NB4 (cell line): ENCODE measurements at regions not wholly inside any gene's neighbourhood (a gene's known extent, or its start where the extent isn't known, plus 50 kb on each side); places are given as distances from the start of the nearest gene placed in this dataset.

Experiments
- DNase-seq: peaks from one replicate; pipeline ENCODE4 v3.0.0; 2010; ENCODE audit warnings: low read depth
- H3K4me3 ChIP-seq: one replicate; pipeline ENCODE4 v1.5.1; 2011; ENCODE audit warnings: mild to moderate bottlenecking, low read depth, low read length, moderate library complexity
- CTCF ChIP-seq: IDR thresholded peaks from one replicate; pipeline ENCODE4 v1.5.1; 2012; ENCODE audit warnings: low read depth, low read length
- MAX ChIP-seq: IDR thresholded peaks from 2 replicates; pipeline ENCODE4 v1.6.1; 2011; ENCODE audit warnings: low read depth, low read length
- MYC ChIP-seq: IDR thresholded peaks from 2 replicates; pipeline ENCODE4 v1.6.1; 2011; ENCODE audit warnings: low read depth, low read length
- POLR2A ChIP-seq: IDR thresholded peaks from 2 replicates; pipeline ENCODE4 v1.6.1; 2011; ENCODE audit warnings: mild to moderate bottlenecking; ENCODE audit not compliant: insufficient read length; ENCODE audit errors: extremely low read depth

- DNase-seq, result no peak
- H3K4me3 ChIP-seq, result no peak overlapping the region
- TF ChIP-seq POLR2A (no peak), MAX (no peak), CTCF (no peak), MYC (no peak)
These were observed 137.8 kb downstream of the CSNK2A3 start for GRCh38 chr11:11215058-11215815.

DNA sequence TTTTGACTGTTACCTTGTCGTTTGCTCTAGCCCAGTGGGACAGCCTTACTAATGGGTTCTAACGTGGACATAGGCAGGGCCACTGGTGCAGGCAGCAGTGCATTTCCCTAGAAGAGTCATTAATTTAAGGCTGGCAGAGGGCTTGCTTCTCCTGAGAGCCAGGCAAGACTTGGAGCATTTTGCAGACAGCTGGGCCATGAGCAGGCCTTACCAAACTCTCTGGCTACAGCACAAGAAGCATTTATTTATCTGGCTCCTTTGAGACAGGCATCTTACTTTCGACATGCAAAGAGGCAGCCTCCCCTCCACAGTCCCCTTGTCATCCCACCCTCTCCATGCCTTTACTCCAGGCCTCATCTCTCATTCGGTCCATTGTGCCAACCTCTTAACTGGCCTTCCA lies 139.9 kb downstream of the CSNK2A3 start:
- TF ChIP-seq MYC, result no peak
- no peak for DNase-seq
- no peak overlapping the region for H3K4me3 ChIP-seq

DNA sequence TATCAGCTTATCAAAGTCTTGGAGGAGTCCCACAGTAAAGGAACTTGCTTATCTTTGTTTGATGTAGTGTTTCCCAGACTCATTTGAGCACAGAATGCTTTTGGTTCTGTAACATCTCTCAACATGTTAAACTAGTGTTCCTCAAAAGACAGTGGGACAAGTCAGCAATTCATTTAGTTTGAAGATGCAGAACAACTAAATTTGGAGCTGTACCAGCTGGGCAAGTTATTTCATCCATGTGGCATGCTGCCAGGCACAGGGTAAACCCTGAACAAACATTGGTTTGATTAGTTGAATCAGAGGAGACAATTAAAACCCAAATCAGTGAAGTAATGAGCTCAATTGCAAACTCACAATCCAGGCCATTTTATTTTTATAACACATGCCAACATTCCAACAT lies 141.2 kb downstream of the CSNK2A3 start:
- DNase-seq, result no peak
- TF ChIP-seq POLR2A (no peak), CTCF (no peak), MAX (no peak), MYC (no peak)
- no peak overlapping the region for H3K4me3 ChIP-seq

DNA sequence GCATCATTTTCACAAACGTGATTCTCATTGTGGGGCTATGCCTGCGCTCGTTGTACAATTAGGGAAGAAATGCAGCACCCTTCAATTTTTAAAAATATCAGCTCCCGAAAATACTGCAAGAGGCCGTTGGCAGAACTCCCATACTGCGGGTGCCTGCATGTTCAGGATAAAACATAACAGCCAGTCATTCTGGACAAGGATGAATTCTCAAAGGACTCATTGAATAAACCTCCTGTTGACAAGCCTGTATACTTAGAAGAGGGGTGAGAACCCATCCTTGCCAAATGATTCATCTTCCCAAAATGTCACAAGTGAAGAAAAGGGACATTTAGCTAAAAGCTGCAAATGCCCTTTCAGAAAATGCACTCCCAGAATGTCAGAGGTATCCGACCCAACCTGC lies 141.9 kb downstream of the CSNK2A3 start:
- no peak overlapping the region for H3K4me3 ChIP-seq
- no peak for TF ChIP-seq CTCF
- TF ChIP-seq MYC, result no peak
- no peak for TF ChIP-seq MAX
- TF ChIP-seq POLR2A, result no peak
- DNase-seq, result no peak

GRCh38 chr11:11210446-11210845 lies 142.6 kb downstream of the CSNK2A3 start:
- no peak for DNase-seq
- TF ChIP-seq POLR2A (no peak), MYC (no peak), CTCF (no peak), MAX (no peak)

DNA sequence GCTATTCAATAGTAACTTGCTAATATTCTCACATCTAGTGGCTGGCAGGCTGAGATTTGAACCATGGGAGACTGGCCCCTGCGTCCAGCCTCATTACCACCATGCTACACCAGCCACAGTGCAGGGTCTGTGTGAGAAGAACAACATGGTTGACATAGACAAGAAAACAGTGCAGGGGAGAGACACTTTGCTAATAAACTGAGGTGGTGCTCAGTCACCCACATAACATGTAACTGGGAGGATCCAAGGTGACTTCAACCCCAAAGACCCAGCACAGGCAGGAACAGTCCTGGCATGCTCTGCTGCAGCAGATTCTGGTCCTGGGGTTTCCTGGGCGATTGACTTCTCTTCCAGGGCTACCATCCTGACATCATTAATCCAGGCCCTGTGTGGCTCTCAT lies 143.1 kb downstream of the CSNK2A3 start:
- no peak overlapping the region for H3K4me3 ChIP-seq
- no peak for DNase-seq
- TF ChIP-seq MAX (no peak), CTCF (no peak), MYC (no peak), POLR2A (no peak)

More at GRCh38 chr11:11210446-11210845, 142.6 kb downstream of the CSNK2A3 start:
- no peak overlapping the region for H3K4me3 ChIP-seq
